Stimulated activated CD4-positive, alpha-beta T cell treated with anti-CD3 and anti-CD28 coated beads, Interleukin-1b, Interleukin-23, amount 100 ng/mL, for 24 hours (primary cell): ENCODE measurements at regions not wholly inside any gene's neighbourhood (a gene's known extent, or its start where the extent isn't known, plus 50 kb on each side); places are given as distances from the start of the nearest gene placed in this dataset.
"Not testable (repeated sequence)": the region's sequence is repeated elsewhere in the genome, so short reads cannot be mapped to it uniquely, and the experiment has no call there.

Experiments used
- DNase-seq, 4 experiments: peaks; one replicate each; pipeline ENCODE4 v3.0.0-alpha.2; 2020; ENCODE audit warnings: low read depth in 4 of 4, low spot score in 1 of 4

DNA sequence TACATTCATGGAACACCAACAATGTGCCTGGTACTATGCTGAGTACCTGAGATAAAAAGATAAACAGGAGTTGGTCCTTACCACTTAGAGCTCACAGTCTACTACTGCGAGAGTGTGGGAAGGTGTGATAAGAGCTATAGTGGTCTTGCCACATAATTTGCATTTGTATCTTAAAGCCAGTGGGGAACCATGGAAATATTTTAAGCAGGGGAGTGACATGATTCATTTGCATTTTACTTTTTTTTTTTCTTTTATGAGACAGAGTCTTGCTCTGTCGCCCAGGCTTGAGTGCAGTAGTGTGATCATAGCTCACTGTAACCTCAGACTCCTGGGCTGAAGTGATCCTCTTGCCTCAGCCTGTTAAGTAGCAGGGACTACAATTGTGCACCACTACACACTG, 53.6 kb downstream of the SRGAP2 start:
- not testable (repeated sequence) for DNase-seq

GRCh38 chr1:206261473-206261872, 58.1 kb downstream of the SRGAP2 start:
- not testable (repeated sequence) for DNase-seq

GRCh38 chr1:206262424-206262823, 59.1 kb downstream of the SRGAP2 start:
- not testable (repeated sequence) for DNase-seq

GRCh38 chr1:206264916-206265315, 61.6 kb downstream of the SRGAP2 start:
- DNase-seq: not testable (repeated sequence)

DNA sequence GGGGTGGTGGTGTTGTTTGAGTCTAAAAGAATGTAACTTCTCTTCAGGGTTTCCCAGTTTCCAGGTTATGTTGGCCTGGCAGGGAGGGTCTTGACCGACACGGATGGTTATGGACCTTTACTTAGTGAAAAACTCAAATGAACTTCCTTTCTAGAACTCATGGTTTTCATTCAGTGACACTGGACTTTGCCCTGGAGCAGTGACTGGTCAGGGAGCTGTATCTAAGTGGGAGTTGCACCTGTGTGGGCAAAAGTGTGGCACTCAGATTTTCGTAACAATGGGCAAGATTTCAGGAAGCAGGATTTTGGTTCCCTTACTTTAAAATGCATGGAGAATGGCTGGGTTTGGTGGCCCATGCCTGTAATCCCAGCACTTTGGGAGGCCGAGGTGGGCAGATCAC, 67.8 kb downstream of the SRGAP2 start:
- DNase-seq: not testable (repeated sequence)

DNA sequence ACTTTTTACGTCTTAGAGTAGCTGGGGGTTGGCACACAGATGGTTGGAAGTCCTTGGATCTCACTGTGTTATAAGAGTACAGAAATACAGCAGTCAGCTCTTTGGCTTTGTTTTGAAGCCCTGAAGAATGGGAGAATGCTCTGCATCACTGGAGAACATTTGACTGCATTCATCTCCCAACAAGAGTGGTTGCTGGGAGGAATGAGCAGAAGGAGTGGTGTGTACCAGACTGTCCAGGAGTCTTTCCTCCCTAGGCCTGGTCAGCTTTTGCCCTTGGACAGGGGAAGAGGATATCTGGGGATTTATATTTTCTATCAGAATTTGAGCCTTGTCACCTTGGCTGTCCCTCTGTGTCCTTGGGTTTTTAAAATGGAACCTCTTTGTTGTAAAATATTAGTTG, 69.8 kb downstream of the SRGAP2 start:
- DNase-seq: not testable (repeated sequence)

GRCh38 chr1:206276143-206276542, 72.8 kb downstream of the SRGAP2 start:
- not testable (repeated sequence) for DNase-seq

- not testable (repeated sequence) for DNase-seq
Measured at GRCh38 chr1:206278683-206279082, 75.3 kb downstream of the SRGAP2 start.

- DNase-seq: not testable (repeated sequence)
Measured at GRCh38 chr1:206280683-206281082, 77.3 kb downstream of the SRGAP2 start.

DNA sequence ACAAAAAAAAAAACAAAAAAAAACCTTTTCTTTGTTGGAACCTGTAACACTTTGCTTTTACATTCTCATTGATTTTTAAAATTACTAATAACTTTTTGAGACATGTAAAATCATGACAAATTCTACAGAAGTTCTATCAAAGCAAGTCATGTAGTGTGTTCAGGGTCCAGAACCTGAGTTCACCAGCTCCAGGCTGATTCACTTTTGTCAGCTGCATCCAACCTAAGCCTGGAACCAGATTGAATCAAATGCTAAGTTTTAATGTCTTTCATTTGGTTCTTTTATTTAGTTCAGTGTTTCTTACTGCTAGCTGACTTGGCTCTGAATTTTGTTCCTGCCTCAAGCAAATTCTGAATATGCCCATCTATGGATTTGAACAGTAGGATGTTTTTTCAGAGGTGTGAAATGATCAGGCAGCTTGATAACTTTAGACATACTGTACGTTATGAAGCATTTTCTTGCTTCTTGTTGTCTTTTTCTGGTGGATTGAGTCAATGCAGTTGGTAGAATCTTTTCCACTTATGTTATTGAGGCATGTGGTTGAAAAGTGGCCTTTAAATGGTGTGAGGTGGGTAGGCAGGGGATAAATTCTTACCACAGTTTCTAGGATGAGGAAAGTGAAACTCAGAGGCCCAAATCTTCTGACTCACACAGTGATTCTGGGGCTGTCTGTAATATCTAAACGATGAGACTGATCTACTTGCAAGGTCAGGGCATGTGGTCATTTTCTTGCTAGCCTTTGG, 78.7 kb downstream of the SRGAP2 start:
- DNase-seq: not testable (repeated sequence)

DNA sequence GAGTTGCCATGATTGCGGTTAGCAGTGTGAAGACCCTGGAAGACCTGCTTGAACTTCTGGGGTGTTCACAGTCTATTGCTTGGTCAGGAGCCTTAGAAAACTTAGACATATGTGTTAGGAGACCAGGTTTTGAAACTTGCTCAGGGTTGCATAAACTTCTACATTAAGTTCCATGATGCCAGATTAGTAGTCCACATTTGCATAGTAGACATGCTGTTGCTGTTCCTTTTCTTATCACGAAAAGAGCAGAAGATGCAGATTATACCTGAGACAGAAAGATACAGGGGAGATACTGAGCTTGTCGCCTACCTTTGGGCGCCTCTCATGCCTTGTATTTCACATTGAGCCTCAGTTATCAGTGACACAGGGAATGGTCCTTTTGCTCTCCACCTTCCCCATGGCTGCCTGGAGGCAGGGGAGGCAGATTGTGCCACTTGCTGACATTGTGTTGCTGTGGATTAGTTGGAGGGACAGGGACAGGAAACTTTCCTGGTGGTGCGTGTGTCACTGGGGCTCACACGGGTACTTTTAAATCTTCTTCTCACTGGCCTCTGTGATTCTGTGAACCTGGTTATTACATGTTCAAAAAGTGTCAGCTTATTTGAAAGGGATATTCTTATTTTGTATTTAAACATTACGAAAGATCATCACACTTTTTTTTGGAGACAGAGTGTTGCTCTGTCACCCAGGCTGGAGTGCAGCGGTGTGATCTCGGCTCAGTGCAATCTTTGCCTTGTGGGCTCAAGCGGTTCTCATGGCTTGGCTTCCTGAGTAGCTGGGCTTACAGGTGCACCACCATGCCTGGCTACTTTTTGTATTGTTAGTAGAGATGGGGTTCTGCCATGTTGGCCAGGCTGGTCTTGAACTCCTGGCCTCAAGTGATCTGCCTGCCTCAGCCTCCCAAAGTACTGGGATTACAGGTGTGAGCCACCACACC, 82.0 kb downstream of the SRGAP2 start:
- DNase-seq: not testable (repeated sequence)

DNA sequence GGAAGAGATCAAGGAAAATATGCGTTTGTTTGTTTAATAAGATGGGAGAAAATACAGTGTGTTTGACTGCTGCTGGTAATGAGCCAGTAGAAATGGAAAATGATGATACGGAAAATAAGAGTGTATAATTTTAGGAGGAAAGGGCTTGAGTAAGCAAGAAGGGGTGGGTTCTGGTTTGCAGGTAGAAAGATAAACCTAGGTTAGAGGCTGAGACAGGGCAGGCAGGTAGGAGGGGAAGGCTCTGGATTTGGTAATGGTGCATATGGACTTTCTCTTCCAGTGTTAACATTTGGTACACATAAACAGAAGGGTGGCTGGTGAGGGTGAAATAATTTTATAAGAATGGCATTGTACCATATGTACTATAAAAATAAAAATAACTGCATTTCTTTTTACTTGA, 84.4 kb downstream of the SRGAP2 start:
- not testable (repeated sequence) for DNase-seq

DNA sequence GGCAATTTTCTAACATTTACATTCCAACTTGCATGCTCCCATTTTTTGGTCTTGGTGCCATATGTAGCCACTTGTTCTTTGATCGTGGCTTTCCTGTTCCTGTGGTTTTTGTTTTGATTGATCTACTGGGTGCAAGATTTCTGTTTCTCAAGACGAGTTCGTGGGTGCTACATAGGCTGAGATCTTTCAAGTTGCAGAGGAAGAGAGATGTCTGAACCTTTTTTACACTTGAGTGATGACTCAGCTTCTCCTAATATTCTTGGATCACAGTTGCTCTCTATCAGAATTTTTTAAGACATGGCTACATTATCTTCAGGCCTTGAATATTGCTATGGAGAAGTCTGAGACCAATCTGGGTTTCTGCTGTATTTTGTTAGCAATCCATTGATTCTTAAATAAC, 85.1 kb downstream of the SRGAP2 start:
- DNase-seq: not testable (repeated sequence)

DNA sequence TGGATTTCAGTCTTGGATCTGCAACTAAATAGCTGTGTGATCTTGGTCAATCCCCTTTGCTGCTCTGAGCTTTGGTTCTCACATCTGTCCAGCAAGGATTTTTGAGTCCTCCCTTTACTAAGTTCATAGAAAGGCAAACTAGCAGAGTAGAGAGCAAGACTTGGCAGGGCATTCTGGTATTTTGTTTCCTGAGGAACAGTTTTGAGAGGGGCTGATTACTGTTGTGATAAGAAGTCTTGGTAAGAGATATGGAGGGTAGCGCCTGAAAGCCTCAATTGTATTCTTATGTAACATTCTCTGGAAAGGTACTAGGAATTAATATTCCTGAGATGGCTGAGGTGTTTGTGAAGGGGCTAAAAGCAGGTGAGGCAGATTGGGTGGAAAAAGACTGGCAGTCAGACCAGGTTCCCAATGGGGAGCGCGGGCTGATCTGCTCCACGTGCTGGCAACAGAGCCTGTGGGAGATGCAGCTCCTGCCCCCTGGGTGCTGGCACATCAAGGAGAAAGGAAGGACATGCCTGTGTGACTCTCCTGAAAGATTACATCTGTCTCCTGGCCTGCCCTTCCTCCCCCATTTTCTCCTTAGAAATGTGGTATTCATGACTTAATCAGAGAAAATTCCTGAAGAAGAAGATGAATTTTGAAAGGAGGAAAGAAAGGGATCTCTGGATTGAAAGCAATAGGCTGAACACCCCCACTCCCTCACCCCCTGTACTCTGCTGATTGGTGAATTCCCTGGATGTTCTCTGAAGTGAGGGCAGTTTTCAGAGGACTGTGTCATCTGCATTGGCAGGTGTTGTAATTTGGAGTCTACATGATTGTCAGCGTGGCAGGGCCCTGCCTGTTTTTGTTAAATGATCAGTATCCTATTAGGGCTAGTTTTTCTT, 94.0 kb downstream of the SRGAP2 start:
- not testable (repeated sequence) for DNase-seq

GRCh38 chr1:206298032-206298392, 94.7 kb downstream of the SRGAP2 start:
- DNase-seq: not testable (repeated sequence)

- DNase-seq: not testable (repeated sequence)
Measured at GRCh38 chr1:206299181-206299791, 95.9 kb downstream of the SRGAP2 start.

DNA sequence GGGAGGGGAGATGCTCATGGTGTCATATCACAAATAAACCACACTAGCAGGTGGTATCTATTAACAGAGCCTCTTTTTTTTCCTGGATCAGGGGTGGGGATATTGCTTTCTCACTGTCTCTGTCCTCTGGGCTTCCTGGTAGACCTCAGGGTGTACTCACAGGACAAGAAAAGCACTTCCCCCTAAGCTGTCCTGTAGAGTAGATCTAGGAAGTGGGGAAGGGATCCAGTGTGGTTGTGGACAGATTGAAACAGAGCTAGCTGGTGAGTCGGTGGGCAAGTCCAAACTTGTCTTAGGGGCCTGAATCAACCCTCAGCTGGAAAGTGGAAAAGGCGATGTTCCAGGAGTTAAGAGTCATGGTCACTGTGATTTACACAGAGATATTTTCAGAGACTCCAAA, 96.6 kb downstream of the SRGAP2 start:
- DNase-seq: not testable (repeated sequence)

DNA sequence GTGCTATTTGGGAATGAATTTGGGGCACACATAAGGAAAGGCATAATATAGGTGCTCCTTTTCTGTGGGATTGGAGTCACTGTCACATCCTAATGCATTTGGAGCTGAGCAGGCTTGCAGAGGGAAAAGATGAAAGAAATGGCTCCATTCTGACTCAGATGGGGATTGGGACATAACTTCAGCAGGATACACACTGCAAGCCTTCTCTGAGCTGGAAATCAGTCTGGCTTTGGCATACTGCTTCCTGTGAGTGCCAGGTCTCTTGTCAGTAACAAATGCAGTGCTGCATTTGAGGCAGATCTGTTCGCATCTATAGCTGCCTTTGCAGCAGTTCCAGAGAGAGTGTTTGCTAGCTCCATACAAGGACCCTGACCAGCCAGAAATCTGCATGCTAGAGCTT, 98.7 kb downstream of the SRGAP2 start:
- not testable (repeated sequence) for DNase-seq

DNA sequence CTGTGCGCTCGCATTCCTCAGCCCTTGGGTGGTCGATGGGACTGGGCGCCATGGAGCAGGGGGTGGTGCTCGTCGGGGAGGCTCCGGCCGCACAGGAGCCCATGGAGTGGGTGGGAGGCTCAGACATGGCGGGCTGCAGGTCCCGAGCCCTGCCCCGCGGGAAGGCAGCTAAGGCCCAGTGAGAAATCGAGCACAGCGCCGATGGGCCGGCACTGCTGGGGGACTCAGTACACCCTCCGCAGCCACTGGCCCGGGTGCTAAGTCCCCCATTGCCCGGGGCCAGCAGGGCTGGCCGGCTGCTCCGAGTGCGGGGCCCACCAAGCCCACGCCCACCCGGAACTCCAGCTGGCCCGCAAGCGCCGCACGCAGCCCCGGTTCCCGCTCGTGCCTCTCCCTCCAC, 104.1 kb downstream of the SRGAP2 start:
- DNase-seq: not testable (repeated sequence)

DNA sequence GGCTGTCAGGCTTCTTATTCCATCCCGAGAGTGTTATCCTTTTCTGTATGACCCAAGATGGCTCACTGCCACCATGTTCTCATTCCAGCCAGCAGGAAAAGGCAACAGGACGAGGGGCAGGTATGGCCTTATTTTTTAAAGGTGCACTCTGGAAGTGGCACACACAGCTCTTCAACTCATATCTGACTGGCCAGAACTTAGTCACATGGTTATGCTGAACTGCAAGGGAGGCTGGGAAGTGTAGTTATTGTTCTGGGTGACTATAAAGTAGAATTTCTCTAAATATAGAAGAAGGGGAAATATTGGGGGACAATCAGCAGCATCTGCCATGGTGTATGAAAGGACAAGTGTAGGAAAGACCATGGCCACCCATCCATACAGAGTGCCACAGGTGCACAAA, 107.6 kb downstream of the SRGAP2 start:
- DNase-seq: not testable (repeated sequence)
